HCT116 (cell line): ENCODE measurements at regions not wholly inside any gene's neighbourhood (a gene's known extent, or its start where the extent isn't known, plus 50 kb on each side); places are given as distances from the start of the nearest gene placed in this dataset.

Source experiments
- ATAC-seq: fragments of 200-7000 bp; cut with Tn5 transposase; 2 replicates; pipeline ENCODE4 v1.9.1; 2020; ENCODE audit warnings: mild to moderate bottlenecking, moderate library complexity
- BruUV-seq: library from RNA; stranded (reverse); fragments of 400-500 nt; replicated peaks from 2 replicates; lab custom pipeline; 2021; lab: Mats Ljungman, UMichigan
- CTCF ChIA-PET: fragments of 300-600 bp; sonication (Branson Sonifier 250); formaldehyde crosslinking; loops from one replicate; lab custom pipeline; 2021; ENCODE audit warnings: antibody characterized with exemption; lab: Charles Lee
- POLR2A ChIA-PET: fragments of 300-600, 350-600 bp; sonication (Branson Sonifier 250); formaldehyde crosslinking; loops from one replicate; lab custom pipeline; 2021; ENCODE audit warnings: antibody characterized with exemption; lab: Charles Lee
- RAD21 ChIA-PET, 2 experiments: fragments of 300-600 bp; sonication (Branson Sonifier 250); formaldehyde crosslinking; loops; one replicate each; lab custom pipeline; 2023; ENCODE audit warnings: low total read pairs in 2 of 2; ENCODE audit not compliant: uncharacterized antibody in 2 of 2, unreplicated experiment in 2 of 2, low non-redundant PET in 1 of 2; lab: Charles Lee
- DNase-seq: peaks from one replicate; pipeline ENCODE4 v3.0.0-alpha.2; 2010; ENCODE audit warnings: low read depth, low spot score
- H2AFZ ChIP-seq: fragments of 200-600 bp; shearing (Covaris generic), sonication (generic); 2 replicates; pipeline ENCODE4 v1.6.1; 2017; ENCODE audit warnings: low read depth, mixed run types, mixed read lengths, antibody characterized with exemption, low read length; ENCODE audit not compliant: poor library complexity, severe bottlenecking
- H3K27ac ChIP-seq: 2 replicates; pipeline ENCODE4 v1.5.1; 2012; ENCODE audit warnings: low read depth, low read length
- H3K27me3 ChIP-seq: fragments of 200-600 bp; sonication (generic); 2 replicates; pipeline ENCODE4 v1.6.1; 2016; ENCODE audit warnings: mixed run types, low read length, mixed read lengths; ENCODE audit not compliant: insufficient read depth
- H3K36me3 ChIP-seq, 2 experiments: fragments of 200-500 bp in 1 of 2; fragments of 200-600 bp in 1 of 2; sonication (Bioruptor generic) in 1 of 2; sonication (generic) in 1 of 2; 2 replicates each; pipeline versions ENCODE4 v1.5.1 to v1.6.1; 2014 to 2016; ENCODE audit warnings: low read length in 2 of 2, inconsistent platforms in 1 of 2, mixed read lengths in 1 of 2, mixed run types in 1 of 2; ENCODE audit not compliant: insufficient read depth in 2 of 2, control insufficient read depth in 1 of 2
- H3K4me1 ChIP-seq, 2 experiments: fragments of 200-600 bp in 1 of 2; sonication (generic) in 1 of 2; 2 replicates each; pipeline versions ENCODE4 v1.5.1 to v1.6.1; 2012 to 2017; ENCODE audit warnings: low read length in 2 of 2, inconsistent platforms in 1 of 2, mild to moderate bottlenecking in 1 of 2, mixed read lengths in 1 of 2, mixed run types in 1 of 2, moderate library complexity in 1 of 2; ENCODE audit not compliant: insufficient read depth in 2 of 2, control insufficient read depth in 1 of 2
- H3K4me2 ChIP-seq: fragments of 200-600 bp; sonication (generic); 2 replicates; pipeline ENCODE4 v1.6.1; 2017; ENCODE audit warnings: mixed run types, low read length, mixed read lengths
- H3K4me3 ChIP-seq, 2 experiments: fragments of 200-600 bp in 1 of 2; sonication (generic) in 1 of 2; replicated peaks in 1 of 2; 2 replicates each; pipeline ENCODE4 v1.5.1; 2011 to 2016; ENCODE audit warnings: low read length in 2 of 2, control low read depth in 1 of 2, low read depth in 1 of 2, mild to moderate bottlenecking in 1 of 2, mixed read lengths in 1 of 2, mixed run types in 1 of 2
- H3K79me2 ChIP-seq: fragments of 200-600 bp; sonication (generic); 2 replicates; pipeline ENCODE4 v1.6.1; 2017; ENCODE audit warnings: mild to moderate bottlenecking, mixed run types, low read length, moderate library complexity, mixed read lengths; ENCODE audit not compliant: insufficient read depth
- H3K9ac ChIP-seq: fragments of 200-600 bp; sonication (generic); 2 replicates; pipeline ENCODE4 v1.6.1; 2016; ENCODE audit warnings: low read length, mixed read lengths
- H3K9me2 ChIP-seq: fragments of 200-600 bp; sonication (generic), shearing (Covaris generic); 2 replicates; pipeline ENCODE4 v1.6.1; 2017; ENCODE audit warnings: mixed run types, mild to moderate bottlenecking, moderate library complexity; ENCODE audit not compliant: insufficient read depth
- H3K9me3 ChIP-seq, 2 experiments: fragments of 200-500 bp in 1 of 2; fragments of 200-600 bp in 1 of 2; sonication (Bioruptor generic) in 1 of 2; sonication (generic) in 1 of 2; 2 replicates each; pipeline ENCODE4 v1.6.1; 2014 to 2017; ENCODE audit warnings: low read length in 2 of 2, mixed read lengths in 2 of 2, inconsistent platforms in 1 of 2, low read depth in 1 of 2, mild to moderate bottlenecking in 1 of 2, mixed run types in 1 of 2, moderate library complexity in 1 of 2; ENCODE audit not compliant: control insufficient read depth in 1 of 2, insufficient read depth in 1 of 2
- H4K20me1 ChIP-seq: fragments of 200-600 bp; sonication (generic), shearing (Covaris generic); 2 replicates; pipeline ENCODE4 v1.6.1; 2017; ENCODE audit warnings: mixed run types, mild to moderate bottlenecking, moderate library complexity; ENCODE audit not compliant: insufficient read depth
- ATF3 ChIP-seq: IDR thresholded peaks from 2 replicates; pipeline ENCODE4 v1.6.1; 2012
- CBX3 ChIP-seq: IDR thresholded peaks from 2 replicates; pipeline ENCODE4 v1.6.1; 2012; ENCODE audit warnings: low read depth
- CEBPB ChIP-seq: IDR thresholded peaks from 2 replicates; pipeline ENCODE4 v1.6.1; 2012; ENCODE audit warnings: low read depth
- CTCF ChIP-seq, 3 experiments: fragments of 200-600 bp in 1 of 3; sonication (generic) in 1 of 3; IDR thresholded peaks in 2 of 3; conservative IDR thresholded peaks in 1 of 3; 2 replicates each; pipeline ENCODE4 v1.5.1; 2012 to 2017; ENCODE audit warnings: low read depth in 2 of 3, low read length in 2 of 3, antibody characterized with exemption in 1 of 3, borderline replicate concordance in 1 of 3, control low read depth in 1 of 3, mild to moderate bottlenecking in 1 of 3, mixed read lengths in 1 of 3, mixed run types in 1 of 3, moderate library complexity in 1 of 3; ENCODE audit not compliant: insufficient read depth in 1 of 3
- EGR1 ChIP-seq: IDR thresholded peaks from 2 replicates; pipeline ENCODE4 v1.6.1; 2012; ENCODE audit warnings: low read depth
- ELF1 ChIP-seq: IDR thresholded peaks from 2 replicates; pipeline ENCODE4 v1.6.1; 2012; ENCODE audit warnings: low read depth, borderline replicate concordance
- EZH2 ChIP-seq: fragments of 200-600 bp; sonication (generic); IDR thresholded peaks from 2 replicates; pipeline ENCODE4 v1.6.1; 2017; ENCODE audit warnings: antibody characterized with exemption, mixed run types
- EZH2phosphoT487 ChIP-seq: fragments of 200-600 bp; IDR thresholded peaks from 2 replicates; pipeline ENCODE4 v1.6.1; 2018; ENCODE audit warnings: antibody characterized with exemption, borderline replicate concordance
- FOSL1 ChIP-seq: IDR thresholded peaks from 2 replicates; pipeline ENCODE4 v1.6.1; 2012; ENCODE audit warnings: low read depth
- MAX ChIP-seq: IDR thresholded peaks from 2 replicates; pipeline ENCODE4 v1.6.1; 2012
- POLR2AphosphoS5 ChIP-seq: IDR thresholded peaks from 2 replicates; pipeline ENCODE4 v1.6.1; 2011; ENCODE audit warnings: mild to moderate bottlenecking, low read depth, low read length, moderate library complexity
- RAD21 ChIP-seq: IDR thresholded peaks from 2 replicates; pipeline ENCODE4 v1.6.1; 2012; ENCODE audit warnings: low read depth, mild to moderate bottlenecking
- REST ChIP-seq: IDR thresholded peaks from 2 replicates; pipeline ENCODE4 v1.6.1; 2012; ENCODE audit warnings: low read depth
- SP1 ChIP-seq: IDR thresholded peaks from 2 replicates; pipeline ENCODE4 v1.6.1; 2012; ENCODE audit warnings: low read depth
- TCF7L2 ChIP-seq: IDR thresholded peaks from 2 replicates; pipeline ENCODE4 v1.7.0; 2011; ENCODE audit warnings: borderline replicate concordance, inconsistent platforms; ENCODE audit not compliant: insufficient read depth, insufficient read length; ENCODE audit errors: extremely low read depth
- YY1 ChIP-seq: IDR thresholded peaks from 2 replicates; pipeline ENCODE4 v1.6.1; 2011; ENCODE audit warnings: low read length, low read depth, moderate library complexity, mild to moderate bottlenecking; ENCODE audit not compliant: insufficient replicate concordance; ENCODE audit errors: extremely low read depth
- ZNF274 ChIP-seq: fragments of 200-500 bp; sonication (Bioruptor generic); IDR thresholded peaks from 2 replicates; pipeline ENCODE4 v1.6.1; 2014; ENCODE audit warnings: mild to moderate bottlenecking, low read depth, low read length, inconsistent platforms
- intact Hi-C: fragments of 100-400 bp; cut with micrococcal nuclease; formaldehyde crosslinking; loops from 2 replicates; pipeline ENCODE4 v1.10.0; 2022

GRCh38 chr5:3883040-3883439, 287.4 kb downstream of the IRX1 start:
- no TSS peak for BruUV-seq
- Histone ChIP-seq H3K36me3 (no peaks in the 10 kb centered on the region), H3K27me3 (no peaks in the 10 kb centered on the region), H3K79me2 (no peaks in the 10 kb centered on the region), H4K20me1 (no peaks in the 10 kb centered on the region)
- CTCF ChIA-PET = no interaction called here
- DNase-seq = no peak
- TF ChIP-seq ELF1 (no peak), ZNF274 (no peak), EZH2phosphoT487 (no peak), YY1 (no peak), CTCF (IDR thresholded peaks at IDR 0.05 in 2 of 3, conservative IDR thresholded peaks at IDR 0.05 in 1 of 3; ENCODE audit: borderline replicate concordance in 1 of 3, insufficient read depth in 1 of 3, low read depth in 2 of 3, low read length in 2 of 3) (no peak), POLR2AphosphoS5 (no peak), EZH2 (no peak), EGR1 (no peak), SP1 (no peak), ATF3 (no peak), FOSL1 (no peak), CEBPB (no peak), CBX3 (no peak), TCF7L2 (no peak), REST (no peak), RAD21 (no peak), MAX (no peak)
- TF ChIP-seq, all 23 proteins: peak for 0
- H3K4me1 ChIP-seq = no peaks in the 10 kb centered on the region
- H3K9ac ChIP-seq = no peak overlapping the region
- no peaks in the 10 kb centered on the region for H3K9me2 ChIP-seq
- intact Hi-C loops = no loop called here
- ChIA-PET POLR2A (no interaction called here), RAD21 (no interaction called here)
- H3K9me3 ChIP-seq = peaks cover 4 to 15% of the 10 kb centered on the region in 2 experiments; a peak in 2 of 4 replicates
- no peak overlapping the region for H2AFZ ChIP-seq
- H3K27ac ChIP-seq = no peak overlapping the region
- no peak for ATAC-seq
- H3K4me2 ChIP-seq = no peak overlapping the region
- no peak overlapping the region for H3K4me3 ChIP-seq
